GM19397 (cell line): ENCODE measurements at regions not wholly inside any gene's neighbourhood (a gene's known extent, or its start where the extent isn't known, plus 50 kb on each side); places are given as distances from the start of the nearest gene placed in this dataset.
"Not testable (repeated sequence)": the region's sequence is repeated elsewhere in the genome, so short reads cannot be mapped to it uniquely, and the experiment has no call there.

Experiments
- ATAC-seq: cut with Tn5 transposase; IDR thresholded peaks from one replicate; pipeline ENCODE4 v1.9.1; 2021; ENCODE audit warnings: mild to moderate bottlenecking, moderate library complexity; ENCODE audit not compliant: unreplicated experiment

- ATAC-seq = not testable (repeated sequence)
Measured at GRCh38 chr2:16415861-16416260, 249.8 kb downstream of the CYRIA start.

GRCh38 chr2:16413947-16414346 is 251.7 kb downstream of the CYRIA start:
- ATAC-seq = no peak

GRCh38 chr2:16413285-16413684 is 252.3 kb downstream of the CYRIA start:
- ATAC-seq = no peak

- ATAC-seq = no peak
Measured at GRCh38 chr2:16412321-16413030, 253.2 kb downstream of the CYRIA start.

- ATAC-seq = no peak
Measured at GRCh38 chr2:16411788-16412187, 253.8 kb downstream of the CYRIA start.

- ATAC-seq = no peak
Measured at GRCh38 chr2:16409849-16410248, 255.8 kb downstream of the CYRIA start.

GRCh38 chr2:16409006-16409390 is 256.6 kb downstream of the CYRIA start:
- no peak for ATAC-seq

- ATAC-seq = no peak
Measured at GRCh38 chr2:16408331-16409005, 257.2 kb downstream of the CYRIA start.

GRCh38 chr2:16407358-16407757 is 258.3 kb downstream of the CYRIA start:
- no peak for ATAC-seq

- ATAC-seq = no peak
Measured at GRCh38 chr2:16406496-16407289, 258.9 kb downstream of the CYRIA start.

- ATAC-seq = no peak
Measured at GRCh38 chr2:16405551-16405950, 260.1 kb downstream of the CYRIA start.

GRCh38 chr2:16404551-16405300 is 260.9 kb downstream of the CYRIA start:
- no peak for ATAC-seq

- ATAC-seq = no peak
Measured at GRCh38 chr2:16404146-16404545, 261.5 kb downstream of the CYRIA start.

GRCh38 chr2:16402891-16403290 is 262.7 kb downstream of the CYRIA start:
- ATAC-seq = no peak

- ATAC-seq = no peak
Measured at GRCh38 chr2:16401761-16402300, 263.8 kb downstream of the CYRIA start.

GRCh38 chr2:16400127-16400623 is 265.5 kb downstream of the CYRIA start:
- ATAC-seq = no peak

GRCh38 chr2:16398486-16399043 is 267.1 kb downstream of the CYRIA start:
- no peak for ATAC-seq

- no peak for ATAC-seq
Measured at GRCh38 chr2:16397681-16398475, 267.8 kb downstream of the CYRIA start.

- ATAC-seq = no peak
Measured at GRCh38 chr2:16396986-16397385, 268.6 kb downstream of the CYRIA start.
